Stomach (tissue), 4 donors: ENCODE measurements at regions not wholly inside any gene's neighbourhood (a gene's known extent, or its start where the extent isn't known, plus 50 kb on each side); places are given as distances from the start of the nearest gene placed in this dataset.

Source experiments
- EP300 ChIP-seq: sonication (generic); formaldehyde crosslinking; IDR thresholded peaks from one replicate; pipeline ENCODE4 v1.6.1; 2017; ENCODE audit warnings: antibody characterized with exemption
- POLR2A ChIP-seq, 4 donors: fragments of 450-650 bp; IDR thresholded peaks; one replicate each; pipeline ENCODE4 v1.6.1; 2016; ENCODE audit warnings: antibody characterized with exemption in 4 of 4, control low read depth in 2 of 4, mild to moderate bottlenecking in 1 of 4, moderate library complexity in 1 of 4
- TF ChIP-seq, protein P1 (sequence below), 7 experiments: fragments of 450-650 bp in 4 of 7; fragments of 200-600 bp in 3 of 7; sonication (generic) in 3 of 7; IDR thresholded peaks; one replicate each; pipeline ENCODE4 v1.5.1; 2016 to 2019; ENCODE audit warnings: antibody characterized with exemption in 7 of 7, control low read depth in 2 of 7, mild to moderate bottlenecking in 1 of 7

DNA sequence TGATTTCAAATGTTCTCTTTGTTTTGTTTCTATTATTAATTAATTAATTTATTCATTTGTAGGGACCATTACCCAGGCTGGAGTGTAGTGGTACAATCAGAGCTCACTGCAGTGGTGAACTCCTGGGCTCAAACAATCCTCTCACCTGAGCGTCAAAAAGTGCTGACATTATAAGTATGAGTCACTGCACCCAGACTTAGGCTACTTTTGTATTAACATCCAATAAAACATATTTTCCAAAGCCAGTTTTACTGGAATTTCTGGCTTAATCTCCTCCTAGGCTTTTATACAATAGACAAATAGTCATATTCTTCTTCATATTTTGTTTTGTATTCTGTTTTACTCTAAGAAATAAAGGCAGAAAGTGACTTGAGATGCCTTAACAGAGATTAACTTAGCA is 749.6 kb downstream of the SLC16A7 start:
- TF ChIP-seq POLR2A (IDR thresholded peaks at IDR 0.05): no peak
- TF ChIP-seq, protein P1, sequence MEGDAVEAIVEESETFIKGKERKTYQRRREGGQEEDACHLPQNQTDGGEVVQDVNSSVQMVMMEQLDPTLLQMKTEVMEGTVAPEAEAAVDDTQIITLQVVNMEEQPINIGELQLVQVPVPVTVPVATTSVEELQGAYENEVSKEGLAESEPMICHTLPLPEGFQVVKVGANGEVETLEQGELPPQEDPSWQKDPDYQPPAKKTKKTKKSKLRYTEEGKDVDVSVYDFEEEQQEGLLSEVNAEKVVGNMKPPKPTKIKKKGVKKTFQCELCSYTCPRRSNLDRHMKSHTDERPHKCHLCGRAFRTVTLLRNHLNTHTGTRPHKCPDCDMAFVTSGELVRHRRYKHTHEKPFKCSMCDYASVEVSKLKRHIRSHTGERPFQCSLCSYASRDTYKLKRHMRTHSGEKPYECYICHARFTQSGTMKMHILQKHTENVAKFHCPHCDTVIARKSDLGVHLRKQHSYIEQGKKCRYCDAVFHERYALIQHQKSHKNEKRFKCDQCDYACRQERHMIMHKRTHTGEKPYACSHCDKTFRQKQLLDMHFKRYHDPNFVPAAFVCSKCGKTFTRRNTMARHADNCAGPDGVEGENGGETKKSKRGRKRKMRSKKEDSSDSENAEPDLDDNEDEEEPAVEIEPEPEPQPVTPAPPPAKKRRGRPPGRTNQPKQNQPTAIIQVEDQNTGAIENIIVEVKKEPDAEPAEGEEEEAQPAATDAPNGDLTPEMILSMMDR (IDR thresholded peaks at IDR 0.05): no peak
- no peak for TF ChIP-seq EP300
